Lower lobe of right lung (tissue), 2 donors: ENCODE measurements at regions not wholly inside any gene's neighbourhood (a gene's known extent, or its start where the extent isn't known, plus 50 kb on each side); places are given as distances from the start of the nearest gene placed in this dataset.
"Not testable (repeated sequence)": the region's sequence is repeated elsewhere in the genome, so short reads cannot be mapped to it uniquely, and the experiment has no call there.

Experiments
- ATAC-seq, 2 donors: fragments of 200-7000 bp; cut with Tn5 transposase; one replicate each; pipeline ENCODE4 v1.9.1; 2020 to 2022; ENCODE audit warnings: mild to moderate bottlenecking in 2 of 2, moderate library complexity in 2 of 2
- DNase-seq: peaks from one replicate; pipeline ENCODE4 v3.0.0-alpha.2; 2020
- H3K27ac ChIP-seq: fragments of 200-600 bp; one replicate; pipeline ENCODE4 v1.8.0; 2022
- H3K27me3 ChIP-seq: fragments of 200-600 bp; one replicate; pipeline ENCODE4 v1.8.0; 2022; ENCODE audit warnings: low read depth
- H3K36me3 ChIP-seq: fragments of 200-600 bp; one replicate; pipeline ENCODE4 v1.8.0; 2022; ENCODE audit warnings: mild to moderate bottlenecking
- H3K4me1 ChIP-seq: fragments of 200-600 bp; one replicate; pipeline ENCODE4 v1.8.0; 2022
- H3K4me3 ChIP-seq: fragments of 200-600 bp; one replicate; pipeline ENCODE4 v1.8.0; 2022; ENCODE audit warnings: mild to moderate bottlenecking
- H3K9me3 ChIP-seq: fragments of 200-600 bp; one replicate; pipeline ENCODE4 v1.8.0; 2022
- intact Hi-C: fragments of 100-400 bp; cut with DNase I; formaldehyde crosslinking; loops from one replicate; pipeline ENCODE4 v1.11.0; 2022
- TF ChIP-seq, protein P1 (sequence below): fragments of 200-600 bp; IDR thresholded peaks from one replicate; pipeline ENCODE4 v1.8.0; 2022; ENCODE audit warnings: antibody characterized with exemption, mild to moderate bottlenecking
- donor health status: DM: no; HTN: yes; CAD: no; lungs with severe emphysema.

GRCh38 chr2:176793792-176794191 lies 418.8 kb upstream of the HNRNPA3 start:
- TF ChIP-seq, protein P1, sequence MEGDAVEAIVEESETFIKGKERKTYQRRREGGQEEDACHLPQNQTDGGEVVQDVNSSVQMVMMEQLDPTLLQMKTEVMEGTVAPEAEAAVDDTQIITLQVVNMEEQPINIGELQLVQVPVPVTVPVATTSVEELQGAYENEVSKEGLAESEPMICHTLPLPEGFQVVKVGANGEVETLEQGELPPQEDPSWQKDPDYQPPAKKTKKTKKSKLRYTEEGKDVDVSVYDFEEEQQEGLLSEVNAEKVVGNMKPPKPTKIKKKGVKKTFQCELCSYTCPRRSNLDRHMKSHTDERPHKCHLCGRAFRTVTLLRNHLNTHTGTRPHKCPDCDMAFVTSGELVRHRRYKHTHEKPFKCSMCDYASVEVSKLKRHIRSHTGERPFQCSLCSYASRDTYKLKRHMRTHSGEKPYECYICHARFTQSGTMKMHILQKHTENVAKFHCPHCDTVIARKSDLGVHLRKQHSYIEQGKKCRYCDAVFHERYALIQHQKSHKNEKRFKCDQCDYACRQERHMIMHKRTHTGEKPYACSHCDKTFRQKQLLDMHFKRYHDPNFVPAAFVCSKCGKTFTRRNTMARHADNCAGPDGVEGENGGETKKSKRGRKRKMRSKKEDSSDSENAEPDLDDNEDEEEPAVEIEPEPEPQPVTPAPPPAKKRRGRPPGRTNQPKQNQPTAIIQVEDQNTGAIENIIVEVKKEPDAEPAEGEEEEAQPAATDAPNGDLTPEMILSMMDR = no peak
- intact Hi-C loops = no loop called here
- H3K4me3 ChIP-seq = no peak overlapping the region
- peaks cover 3% of the 10 kb centered on the region for H3K27me3 ChIP-seq
- ATAC-seq = no peak
- no peak overlapping the region for H3K27ac ChIP-seq
- H3K36me3 ChIP-seq = no peaks in the 10 kb centered on the region
- DNase-seq = no peak
- H3K4me1 ChIP-seq = no peaks in the 10 kb centered on the region
- H3K9me3 ChIP-seq = no peaks in the 10 kb centered on the region

- DNase-seq = no peak
- intact Hi-C loops = no loop called here
- H3K9me3 ChIP-seq = no peaks in the 10 kb centered on the region
- H3K27ac ChIP-seq = no peak overlapping the region
- ATAC-seq = no peak
- peaks cover 3% of the 10 kb centered on the region for H3K27me3 ChIP-seq
- H3K4me1 ChIP-seq = no peaks in the 10 kb centered on the region
- TF ChIP-seq, protein P1 = no peak
- no peaks in the 10 kb centered on the region for H3K36me3 ChIP-seq
- H3K4me3 ChIP-seq = no peak overlapping the region
These were observed 418.2 kb upstream of the HNRNPA3 start for GRCh38 chr2:176794392-176794791.

- intact Hi-C loops = no loop called here
- H3K4me3 ChIP-seq = no peak overlapping the region
- no peak for ATAC-seq
These were observed 416.8 kb upstream of the HNRNPA3 start for GRCh38 chr2:176795823-176796222.

DNA sequence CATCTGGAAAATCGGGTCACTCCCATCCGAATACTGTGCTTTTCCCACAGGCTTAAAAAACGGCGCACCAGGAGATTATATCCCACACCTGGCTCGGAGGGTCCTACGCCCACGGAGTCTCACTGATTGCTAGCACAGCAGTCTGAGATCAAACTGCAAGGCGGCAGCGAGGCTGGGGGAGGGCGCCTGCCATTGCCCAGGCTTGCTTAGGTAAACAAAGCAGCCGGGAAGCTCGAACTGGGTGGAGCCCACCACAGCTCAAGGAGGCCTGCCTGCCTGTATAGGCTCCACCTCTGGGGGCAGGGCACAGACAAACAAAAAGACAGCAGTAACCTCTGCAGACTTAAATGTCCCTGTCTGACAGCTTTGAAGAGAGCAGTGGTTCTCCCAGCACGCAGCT lies 415.9 kb upstream of the HNRNPA3 start:
- H3K9me3 ChIP-seq, H3K27ac ChIP-seq, intact Hi-C loops, H3K4me1 ChIP-seq, H3K27me3 ChIP-seq, H3K4me3 ChIP-seq, H3K36me3 ChIP-seq, ATAC-seq, DNase-seq: not testable (repeated sequence)

More at GRCh38 chr2:176795823-176796222, 416.8 kb upstream of the HNRNPA3 start:
- Histone ChIP-seq H3K27ac (no peak overlapping the region), H3K9me3 (no peaks in the 10 kb centered on the region), H3K36me3 (no peaks in the 10 kb centered on the region), H3K27me3 (no peaks in the 10 kb centered on the region), H3K4me1 (no peaks in the 10 kb centered on the region)
- TF ChIP-seq, protein P1 = no peak
- no peak for DNase-seq

DNA sequence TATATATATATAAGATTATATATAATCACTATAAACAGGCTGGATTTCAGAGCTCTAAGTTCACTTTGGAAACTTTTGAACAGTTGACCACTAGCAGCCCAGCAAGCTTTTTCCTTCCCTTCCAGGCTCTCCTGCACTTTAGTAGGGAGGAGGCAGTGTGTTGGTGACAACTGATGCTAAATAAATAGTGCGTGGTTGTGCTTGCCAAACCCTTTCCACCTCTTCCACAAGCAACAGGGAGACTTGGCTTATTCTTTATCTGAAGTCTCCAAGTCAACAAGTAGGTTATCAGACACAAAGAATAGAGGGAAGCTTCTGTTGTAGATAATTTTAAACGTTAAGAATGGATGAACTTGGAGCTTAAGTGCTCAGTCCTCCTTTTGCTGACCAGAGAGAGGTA lies 408.2 kb upstream of the HNRNPA3 start:
- H3K9me3 ChIP-seq = no peaks in the 10 kb centered on the region

DNA sequence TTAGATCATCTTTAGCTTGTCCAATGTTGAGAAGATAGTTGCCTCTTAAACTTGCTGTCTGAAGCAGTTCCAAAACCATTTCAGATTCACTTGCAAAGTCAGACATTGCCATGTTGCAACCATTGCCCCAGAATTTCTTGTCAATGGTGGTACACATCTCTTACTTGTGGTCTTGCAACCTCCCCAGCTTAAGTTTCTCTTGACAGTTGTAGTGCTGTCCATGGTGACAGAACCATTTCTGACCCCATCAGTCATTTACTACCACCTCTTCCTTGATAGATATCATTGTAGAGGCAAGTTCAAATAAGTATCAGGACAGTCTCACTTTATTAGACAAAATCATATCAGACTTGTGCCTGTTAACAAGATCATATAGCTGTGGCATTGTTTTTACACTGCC lies 407.2 kb upstream of the HNRNPA3 start:
- intact Hi-C loops = no loop called here
- DNase-seq (no peak), ATAC-seq (no peak)
- Histone ChIP-seq H3K4me3 (no peak overlapping the region), H3K9me3 (no peaks in the 10 kb centered on the region), H3K27me3 (no peaks in the 10 kb centered on the region), H3K36me3 (no peaks in the 10 kb centered on the region), H3K27ac (no peak overlapping the region), H3K4me1 (no peaks in the 10 kb centered on the region)
- TF ChIP-seq, protein P1 = no peak

More for the DNA sequence above, 408.2 kb upstream of the HNRNPA3 start:
- no peak for DNase-seq
- no peaks in the 10 kb centered on the region for H3K27me3 ChIP-seq
- H3K4me1 ChIP-seq = no peaks in the 10 kb centered on the region
- TF ChIP-seq, protein P1 = no peak
- H3K36me3 ChIP-seq = no peaks in the 10 kb centered on the region
- ATAC-seq = no peak
- no peak overlapping the region for H3K27ac ChIP-seq
- H3K4me3 ChIP-seq = no peak overlapping the region
- intact Hi-C loops = no loop called here
